Endodermal cell (in vitro differentiated cells): ENCODE measurements at regions not wholly inside any gene's neighbourhood (a gene's known extent, or its start where the extent isn't known, plus 50 kb on each side); places are given as distances from the start of the nearest gene placed in this dataset.

Source experiments
- DNase-seq: peaks from one replicate; pipeline ENCODE4 v3.0.0-alpha.2; 2017
- H3K27ac ChIP-seq: 2 replicates; pipeline ENCODE4 v1.5.1; 2013; ENCODE audit warnings: mild to moderate bottlenecking, low read depth, low read length, moderate library complexity
- H3K27me3 ChIP-seq: 2 replicates; pipeline ENCODE4 v1.6.1; 2013; ENCODE audit warnings: mild to moderate bottlenecking, low read length, moderate library complexity; ENCODE audit not compliant: insufficient read depth, control insufficient read depth, poor library complexity, severe bottlenecking
- H3K36me3 ChIP-seq: 2 replicates; pipeline ENCODE4 v1.7.0; 2013; ENCODE audit warnings: mild to moderate bottlenecking, low read length, moderate library complexity; ENCODE audit not compliant: control insufficient read depth, insufficient read depth
- H3K4me1 ChIP-seq: one replicate; pipeline ENCODE4 v1.7.0; 2013; ENCODE audit warnings: low read length; ENCODE audit not compliant: control insufficient read depth, insufficient read depth
- H3K4me3 ChIP-seq: 2 replicates; pipeline ENCODE4 v1.5.1; 2013; ENCODE audit warnings: mild to moderate bottlenecking, low read length, moderate library complexity
- H3K9ac ChIP-seq: 2 replicates; pipeline ENCODE4 v1.6.1; 2013; ENCODE audit warnings: mild to moderate bottlenecking, low read length, moderate library complexity; ENCODE audit not compliant: poor library complexity, severe bottlenecking; ENCODE audit errors: extremely low read depth
- H3K9me3 ChIP-seq: 2 replicates; pipeline ENCODE4 v1.6.1; 2013; ENCODE audit warnings: mild to moderate bottlenecking, low read length, moderate library complexity; ENCODE audit not compliant: control insufficient read depth
- H3K27ac Mint-ChIP-seq: 2 replicates; pipeline ENCODE4 v1.8.0; 2020; ENCODE audit warnings: mixed read lengths
- H3K27me3 Mint-ChIP-seq: 2 replicates; pipeline ENCODE4 v1.8.0; 2021; ENCODE audit warnings: mild to moderate bottlenecking, mixed read lengths; ENCODE audit not compliant: insufficient read depth
- H3K36me3 Mint-ChIP-seq: 2 replicates; pipeline ENCODE4 v1.8.0; 2020; ENCODE audit warnings: low read depth, mixed read lengths
- H3K4me1 Mint-ChIP-seq: 2 replicates; pipeline ENCODE4 v1.8.0; 2020; ENCODE audit warnings: mixed read lengths
- H3K4me3 Mint-ChIP-seq: 2 replicates; pipeline ENCODE4 v1.8.0; 2020; ENCODE audit warnings: mild to moderate bottlenecking, moderate library complexity, mixed read lengths
- H3K9me3 Mint-ChIP-seq: 2 replicates; pipeline ENCODE4 v1.8.0; 2020; ENCODE audit warnings: mild to moderate bottlenecking, mixed read lengths
- WGBS, 2 experiments: methylation state at CpG; one replicate each; pipeline versions ENCODE4 v1.1.5 to v1.1.7; 2013; ENCODE audit warnings: missing lambda C conversion rate in 2 of 2, mixed read lengths in 1 of 2; ENCODE audit not compliant: insufficient coverage in 1 of 2, insufficient read length in 1 of 2; 5-methylcytosine and 5-hydroxymethylcytosine counted together
- TF ChIP-seq, protein P1 (sequence below): fragments of 200-600 bp; sonication (generic); conservative IDR thresholded peaks from 2 replicates; pipeline ENCODE4 v1.5.0; 2021; ENCODE audit warnings: antibody characterized with exemption, mild to moderate bottlenecking

DNA sequence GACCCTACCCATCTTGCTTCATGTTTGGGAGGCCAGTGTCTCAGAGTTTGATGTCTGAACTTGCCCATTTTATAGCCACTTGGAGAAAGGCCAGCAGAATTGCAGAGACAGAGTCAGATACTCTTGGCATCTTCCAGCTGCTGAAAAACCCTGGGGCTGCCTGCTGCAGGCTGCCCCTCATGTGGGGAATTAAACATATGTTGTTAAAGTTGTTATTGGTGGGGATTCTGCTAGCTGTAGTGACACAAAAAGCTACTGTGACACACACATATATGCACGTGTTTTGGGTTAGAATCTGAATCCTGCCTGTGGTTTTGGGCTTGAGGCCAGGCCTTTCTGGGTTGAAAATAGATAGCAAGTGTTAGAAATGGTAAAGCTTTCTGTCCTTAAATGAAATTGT lies 1288.4 kb downstream of the AACS start:
- H3K4me3 Mint-ChIP-seq, result no peak overlapping the region
- Histone ChIP-seq H3K36me3 (no peaks in the 10 kb centered on the region), H3K27me3 (no peaks in the 10 kb centered on the region), H3K9ac (no peak overlapping the region), H3K27ac (no peak overlapping the region), H3K9me3 (no peaks in the 10 kb centered on the region), H3K4me3 (no peak overlapping the region), H3K4me1 (no peaks in the 10 kb centered on the region)
- H3K27ac Mint-ChIP-seq, result no peak overlapping the region
- no peak for DNase-seq
- H3K36me3 Mint-ChIP-seq, result no peaks in the 10 kb centered on the region
- 94 to 100% methylated on average over 1 of the region's 1 CpG for WGBS, 2 experiments
- H3K4me1 Mint-ChIP-seq, result no peaks in the 10 kb centered on the region
- no peaks in the 10 kb centered on the region for H3K27me3 Mint-ChIP-seq
- H3K9me3 Mint-ChIP-seq, result peaks cover 23% of the 10 kb centered on the region
- TF ChIP-seq, protein P1, sequence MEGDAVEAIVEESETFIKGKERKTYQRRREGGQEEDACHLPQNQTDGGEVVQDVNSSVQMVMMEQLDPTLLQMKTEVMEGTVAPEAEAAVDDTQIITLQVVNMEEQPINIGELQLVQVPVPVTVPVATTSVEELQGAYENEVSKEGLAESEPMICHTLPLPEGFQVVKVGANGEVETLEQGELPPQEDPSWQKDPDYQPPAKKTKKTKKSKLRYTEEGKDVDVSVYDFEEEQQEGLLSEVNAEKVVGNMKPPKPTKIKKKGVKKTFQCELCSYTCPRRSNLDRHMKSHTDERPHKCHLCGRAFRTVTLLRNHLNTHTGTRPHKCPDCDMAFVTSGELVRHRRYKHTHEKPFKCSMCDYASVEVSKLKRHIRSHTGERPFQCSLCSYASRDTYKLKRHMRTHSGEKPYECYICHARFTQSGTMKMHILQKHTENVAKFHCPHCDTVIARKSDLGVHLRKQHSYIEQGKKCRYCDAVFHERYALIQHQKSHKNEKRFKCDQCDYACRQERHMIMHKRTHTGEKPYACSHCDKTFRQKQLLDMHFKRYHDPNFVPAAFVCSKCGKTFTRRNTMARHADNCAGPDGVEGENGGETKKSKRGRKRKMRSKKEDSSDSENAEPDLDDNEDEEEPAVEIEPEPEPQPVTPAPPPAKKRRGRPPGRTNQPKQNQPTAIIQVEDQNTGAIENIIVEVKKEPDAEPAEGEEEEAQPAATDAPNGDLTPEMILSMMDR, result no peak

DNA sequence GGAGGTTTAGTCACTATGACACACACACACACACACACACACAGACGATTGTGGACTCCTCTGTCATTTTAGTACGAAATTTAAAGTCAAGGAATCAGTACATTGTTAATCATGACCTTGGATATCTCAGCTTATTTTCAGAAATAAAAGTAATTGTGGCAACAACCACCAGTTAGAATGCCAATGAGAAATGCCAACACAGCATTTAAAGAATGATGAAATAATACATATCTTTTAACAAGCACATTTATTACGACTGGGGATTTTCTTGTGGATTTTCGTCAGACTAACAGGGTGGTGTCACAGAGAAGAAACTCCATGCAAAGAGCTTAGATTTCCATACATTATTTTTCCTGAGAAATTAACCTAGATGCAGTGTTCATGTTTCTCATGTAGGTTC lies 1289.4 kb downstream of the AACS start:
- Histone ChIP-seq H3K4me1 (no peaks in the 10 kb centered on the region), H3K27me3 (no peaks in the 10 kb centered on the region), H3K4me3 (no peak overlapping the region), H3K9ac (no peak overlapping the region), H3K9me3 (no peaks in the 10 kb centered on the region), H3K27ac (no peak overlapping the region), H3K36me3 (no peaks in the 10 kb centered on the region)
- H3K36me3 Mint-ChIP-seq, result no peaks in the 10 kb centered on the region
- H3K27me3 Mint-ChIP-seq, result no peaks in the 10 kb centered on the region
- no peak overlapping the region for H3K27ac Mint-ChIP-seq
- no peak for DNase-seq
- WGBS, 2 experiments, result 83 to 95% methylated on average over 2 to 4 of the region's 4 CpGs
- TF ChIP-seq, protein P1, result no peak
- peaks cover 23% of the 10 kb centered on the region for H3K9me3 Mint-ChIP-seq
- no peaks in the 10 kb centered on the region for H3K4me1 Mint-ChIP-seq
- no peak overlapping the region for H3K4me3 Mint-ChIP-seq

DNA sequence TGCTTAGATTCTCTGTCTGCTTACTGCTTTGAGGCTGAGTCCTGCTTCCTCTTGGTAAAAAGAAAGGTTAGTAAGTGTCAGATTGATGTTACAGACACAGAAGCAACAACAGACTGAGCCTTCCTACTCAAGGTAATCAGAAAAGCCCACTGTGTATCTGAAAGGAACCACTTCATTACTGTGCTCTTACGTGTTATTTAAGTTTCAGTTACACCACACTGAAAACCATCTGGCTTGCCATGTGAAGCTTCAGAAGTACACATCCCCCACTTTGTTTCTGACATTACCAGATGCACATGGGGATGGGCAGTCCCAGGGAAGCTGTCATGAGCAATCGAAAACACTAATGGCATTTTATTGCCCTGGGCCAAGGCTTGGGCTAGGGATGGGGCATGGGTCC lies 1290.1 kb downstream of the AACS start:
- TF ChIP-seq, protein P1, result no peak
- Mint-ChIP-seq H3K27ac (no peak overlapping the region), H3K9me3 (peaks cover 23% of the 10 kb centered on the region), H3K27me3 (no peaks in the 10 kb centered on the region), H3K36me3 (no peaks in the 10 kb centered on the region), H3K4me3 (no peak overlapping the region), H3K4me1 (no peaks in the 10 kb centered on the region)
- 87 to 90% methylated on average over 1 to 2 of the region's 2 CpGs for WGBS, 2 experiments
- no peak for DNase-seq
- Histone ChIP-seq H3K4me1 (no peaks in the 10 kb centered on the region), H3K9ac (no peak overlapping the region), H3K4me3 (no peak overlapping the region), H3K27me3 (no peaks in the 10 kb centered on the region), H3K36me3 (no peaks in the 10 kb centered on the region), H3K27ac (no peak overlapping the region), H3K9me3 (no peaks in the 10 kb centered on the region)
